ENCODE measurements at regions not wholly inside any gene's neighbourhood (a gene's known extent, or its start where the extent isn't known, plus 50 kb on each side); places are given as distances from the start of the nearest gene placed in this dataset.

DNA sequence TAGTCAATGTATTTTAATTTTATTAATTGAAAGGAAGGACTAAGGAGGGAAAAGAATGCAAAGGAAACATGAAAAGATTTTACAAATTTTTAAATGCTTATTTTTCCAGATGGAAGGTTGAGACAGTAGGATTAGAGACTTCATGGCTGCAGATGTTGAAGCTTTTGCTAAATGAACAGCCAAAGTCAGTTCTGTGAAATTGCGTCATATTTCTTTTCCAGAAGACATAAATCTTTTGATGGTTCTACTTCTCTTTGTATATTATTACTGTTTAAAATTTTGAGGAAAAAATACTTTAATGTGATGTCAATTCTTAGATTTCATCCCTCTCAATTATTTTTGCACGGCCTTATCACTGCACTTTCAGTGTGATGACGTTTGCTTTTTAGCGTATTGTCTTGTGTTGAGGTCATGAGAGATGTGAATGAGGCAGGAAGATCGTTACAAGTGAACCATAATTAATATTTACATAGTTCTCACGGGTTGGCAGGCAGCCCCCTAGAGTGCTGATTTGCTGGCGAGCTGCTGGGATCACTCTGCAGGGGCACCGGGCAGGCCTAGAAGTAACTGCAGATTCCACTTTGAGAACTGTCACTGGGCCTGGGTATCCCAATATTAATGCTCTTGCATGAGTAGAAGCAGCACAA lies 158.1 kb downstream of the TBXT start:
- DNase-seq (ENCODE audit: low read depth), result no peak

GRCh38 chr6:166008441-166009369 lies 158.9 kb downstream of the TBXT start:
- no peak for DNase-seq (ENCODE audit: low read depth)

- no peak for DNase-seq (ENCODE audit: low read depth)
Observed at GRCh38 chr6:166007349-166008263, 160.0 kb downstream of the TBXT start.

DNA sequence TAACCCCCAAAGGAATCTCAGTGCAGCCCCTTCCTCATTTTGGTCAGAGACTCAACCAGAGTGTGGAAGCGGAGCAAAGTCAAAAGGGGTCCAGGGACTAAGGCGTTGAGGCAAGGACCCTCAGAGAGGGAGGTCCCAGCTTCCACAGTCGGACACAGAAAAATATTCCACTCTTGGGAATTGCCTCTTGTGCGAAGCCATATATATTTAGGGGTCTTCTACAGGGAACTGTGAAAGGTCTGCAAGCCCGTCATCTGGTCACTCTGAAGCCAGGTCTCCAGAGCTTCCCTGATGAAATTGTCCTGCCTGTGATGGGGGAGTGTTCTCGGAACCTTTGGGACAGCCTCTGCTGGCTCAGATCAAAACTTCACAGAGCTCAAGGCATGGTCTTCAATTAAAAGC lies 160.8 kb downstream of the TBXT start:
- DNase-seq (ENCODE audit: low read depth), result no peak

- no peak for DNase-seq (ENCODE audit: low read depth)
Observed at GRCh38 chr6:166005944-166006899, 161.4 kb downstream of the TBXT start.

DNA sequence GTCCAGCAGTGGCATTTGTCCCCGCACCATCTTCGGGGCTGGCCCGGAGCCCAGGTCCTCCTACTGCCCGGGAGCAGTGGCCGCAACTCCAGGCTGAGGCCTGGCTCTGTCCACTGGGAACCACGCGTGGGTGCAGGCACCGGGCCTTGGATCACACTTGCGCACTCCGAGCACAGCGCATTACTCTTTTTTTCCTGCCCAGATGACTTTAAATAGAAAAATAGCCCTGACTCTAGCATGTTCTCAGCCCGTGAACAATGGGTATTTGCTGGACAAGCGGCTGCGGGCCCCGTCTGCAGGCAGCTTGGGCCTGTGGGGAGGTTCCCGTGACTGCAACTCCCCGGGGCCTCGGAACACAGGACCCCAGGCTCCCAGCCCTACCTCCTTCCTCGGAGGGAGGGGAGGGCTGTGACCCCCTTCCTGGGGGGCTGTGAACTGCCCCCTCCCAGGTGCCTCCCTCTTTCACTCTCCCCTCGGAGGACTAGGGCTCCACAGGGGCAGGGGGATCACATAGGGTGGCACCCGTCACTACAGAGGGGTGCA lies 162.2 kb downstream of the TBXT start:
- no peak for DNase-seq (ENCODE audit: low read depth)

DNA sequence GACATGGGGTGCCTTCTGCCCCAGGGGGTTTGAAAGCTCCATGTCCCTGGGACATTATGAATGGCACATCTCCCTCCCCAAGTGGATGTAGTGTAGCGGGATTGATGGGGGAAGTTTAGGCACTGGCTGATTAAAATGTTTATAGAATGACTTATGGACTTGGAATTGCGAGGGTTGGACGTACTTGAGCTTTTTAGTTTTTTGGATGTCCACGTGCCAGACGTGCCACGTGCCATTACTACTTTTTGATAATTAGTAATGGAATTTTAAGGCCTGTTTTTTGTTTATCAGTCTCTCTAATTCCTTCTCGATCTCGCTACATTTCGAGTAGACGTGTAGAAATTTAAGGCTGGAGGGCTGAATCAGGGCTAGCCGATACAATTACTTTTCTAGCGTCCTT lies 162.8 kb downstream of the TBXT start:
- no peak for DNase-seq (ENCODE audit: low read depth)

GRCh38 chr6:166004471-166004870 lies 163.2 kb downstream of the TBXT start:
- DNase-seq (ENCODE audit: low read depth), result no peak

DNA sequence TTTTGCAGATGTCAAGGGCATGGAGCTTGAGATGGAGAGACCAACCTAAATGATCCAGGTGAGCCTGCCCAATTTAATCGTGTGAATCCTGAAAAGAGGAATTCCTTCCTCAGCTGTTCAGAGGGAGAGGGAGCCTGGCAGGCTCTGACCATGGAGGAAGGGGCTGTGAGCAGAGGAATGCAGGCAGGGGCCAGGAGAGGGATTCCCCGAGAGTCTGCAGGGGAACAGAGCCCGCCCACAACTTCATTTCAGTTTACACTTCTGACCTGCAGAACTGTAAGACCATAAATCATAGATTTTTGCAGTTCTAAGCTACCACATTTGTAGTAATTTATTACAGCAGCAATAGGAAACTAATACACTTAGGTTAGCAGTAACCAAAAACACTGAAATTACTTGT lies 164.1 kb downstream of the TBXT start:
- no peak for DNase-seq (ENCODE audit: low read depth)

DNA sequence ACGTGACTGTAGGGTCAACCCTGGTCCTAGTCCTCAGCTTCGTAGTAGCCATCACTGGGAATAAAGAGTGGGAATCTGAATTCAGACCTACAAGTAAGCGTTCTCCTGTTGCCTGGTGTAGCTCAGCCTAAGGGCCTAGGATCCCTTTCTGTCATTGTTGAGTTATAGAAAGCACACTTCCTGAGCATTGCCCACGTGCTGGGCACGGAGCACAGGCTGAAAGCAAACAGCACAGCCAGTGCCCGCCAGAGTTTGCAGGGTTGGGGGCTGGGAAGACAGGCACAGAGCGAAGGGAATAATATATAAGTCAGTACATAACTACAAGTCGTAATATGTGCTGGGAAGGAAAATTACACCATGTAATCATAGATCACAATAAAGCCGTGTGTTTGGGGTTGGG lies 166.3 kb downstream of the TBXT start:
- no peak for DNase-seq (ENCODE audit: low read depth)

GRCh38 chr6:165999279-165999678 lies 168.4 kb downstream of the TBXT start:
- no peak for DNase-seq (ENCODE audit: low read depth)

- DNase-seq (ENCODE audit: low read depth), result no peak
Observed at GRCh38 chr6:165998072-165998471, 169.6 kb downstream of the TBXT start.

GRCh38 chr6:165991341-165991740 lies 176.3 kb downstream of the TBXT start:
- DNase-seq (ENCODE audit: low read depth), result no peak

DNA sequence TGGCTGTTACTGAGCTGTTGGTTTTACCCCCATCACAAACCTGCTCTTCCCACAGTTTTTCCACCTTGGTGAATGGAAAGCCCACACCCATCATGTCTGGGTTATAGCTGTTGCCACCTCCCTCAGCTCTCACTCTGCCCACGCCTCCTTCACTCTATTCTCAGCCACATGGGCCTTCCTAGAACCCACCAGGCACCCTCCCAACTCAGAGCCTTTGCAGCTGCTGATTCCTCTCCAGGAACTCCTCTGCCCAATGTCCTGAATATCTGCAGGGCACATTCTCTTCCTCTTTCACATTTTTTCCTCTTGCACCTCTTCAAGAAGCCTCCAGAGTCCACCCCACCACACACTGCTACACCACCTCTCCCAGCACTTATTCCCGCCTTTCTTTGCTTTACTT lies 177.4 kb downstream of the TBXT start:
- no peak for DNase-seq (ENCODE audit: low read depth)

GRCh38 chr6:165988757-165989456 lies 178.7 kb downstream of the TBXT start:
- DNase-seq (ENCODE audit: low read depth), result no peak

DNA sequence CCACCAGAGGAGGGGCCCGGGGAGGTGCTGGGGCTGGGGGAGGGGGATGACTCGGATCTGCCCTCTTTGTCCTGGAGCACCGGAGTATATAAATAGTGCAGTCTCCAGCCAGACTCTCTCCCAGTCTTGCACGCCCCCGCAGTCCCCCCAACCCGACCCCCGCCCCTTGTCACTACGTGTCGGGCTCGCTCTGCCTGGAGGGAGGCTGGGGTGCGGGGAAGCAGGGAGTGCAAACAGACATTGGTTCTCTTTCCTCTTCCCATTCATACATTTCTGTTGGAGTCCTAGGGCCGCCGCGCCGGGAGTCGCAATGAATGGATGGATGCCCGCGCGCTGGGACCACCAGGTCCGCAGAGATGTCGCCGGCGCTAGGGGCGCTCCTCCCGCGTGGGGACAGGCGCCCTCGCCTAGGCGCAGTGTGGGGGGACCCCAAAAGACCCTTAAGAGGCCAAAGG lies 179.3 kb downstream of the TBXT start:
- DNase-seq (ENCODE audit: low read depth), result no peak

- no peak for DNase-seq (ENCODE audit: low read depth)
Observed at GRCh38 chr6:165987483-165988301, 180.0 kb downstream of the TBXT start.

DNA sequence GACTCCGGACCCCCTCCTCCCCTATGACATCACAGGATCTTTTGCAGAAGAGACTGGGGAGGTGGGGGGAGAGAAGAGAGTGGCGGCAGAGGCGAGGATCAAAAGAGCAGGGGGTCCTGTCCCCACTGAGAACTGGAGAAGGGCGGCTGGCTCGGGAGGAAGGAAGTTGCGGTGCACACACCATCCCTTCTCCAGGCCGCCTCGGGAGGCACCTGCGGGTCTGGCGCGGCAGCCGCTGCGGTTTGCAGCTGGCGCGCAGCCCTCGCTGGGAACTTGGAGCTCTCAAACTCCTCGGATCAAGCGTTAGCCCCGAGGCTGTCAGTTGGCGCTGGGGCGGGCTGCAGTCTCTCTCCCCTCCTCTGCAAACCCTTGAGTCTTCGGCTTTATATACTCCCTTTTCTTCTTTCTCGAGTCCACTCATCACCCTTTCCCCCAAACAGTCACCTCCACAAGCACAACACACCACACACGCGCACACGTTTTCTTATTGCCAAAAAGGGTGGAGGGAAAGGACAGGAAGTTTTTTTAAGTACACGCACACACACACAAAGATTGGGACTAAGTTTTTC lies 180.7 kb downstream of the TBXT start:
- DNase-seq (ENCODE audit: low read depth), result no peak

DNA sequence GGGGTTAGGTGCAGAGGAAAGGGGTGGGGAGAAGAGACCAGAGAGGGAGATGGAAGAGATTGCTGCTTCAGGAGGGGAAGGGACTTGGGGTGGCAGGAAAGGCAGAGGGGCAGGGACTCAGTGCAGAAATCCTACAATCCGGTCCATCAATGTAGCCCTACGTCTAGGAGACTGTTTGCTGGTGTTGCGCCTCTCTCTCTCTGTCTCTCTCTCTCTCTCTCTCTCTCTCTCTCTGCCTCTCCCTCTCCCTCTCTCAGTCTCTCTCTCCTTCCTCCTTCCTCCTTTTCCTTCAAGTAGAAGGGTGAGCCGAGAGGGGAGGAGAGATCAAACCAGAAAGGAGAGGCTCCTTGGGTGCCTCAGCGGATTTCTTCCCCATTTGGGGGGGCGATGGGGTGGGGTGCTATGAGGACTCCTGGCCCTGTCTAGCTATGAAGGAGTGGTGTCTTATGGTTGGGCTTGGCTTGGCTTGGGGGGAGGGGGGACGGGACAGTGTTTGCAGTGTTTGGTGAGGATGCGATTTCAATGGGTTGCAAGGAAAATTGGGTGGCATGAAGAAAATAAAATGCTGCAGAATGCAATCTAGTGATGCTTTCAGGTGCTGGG lies 181.2 kb downstream of the TBXT start:
- DNase-seq (ENCODE audit: low read depth), result no peak
